ENCODE measurements at regions not wholly inside any gene's neighbourhood (a gene's known extent, or its start where the extent isn't known, plus 50 kb on each side); places are given as distances from the start of the nearest gene placed in this dataset.
"Not testable (repeated sequence)": the region's sequence is repeated elsewhere in the genome, so short reads cannot be mapped to it uniquely, and the experiment has no call there.

DNA sequence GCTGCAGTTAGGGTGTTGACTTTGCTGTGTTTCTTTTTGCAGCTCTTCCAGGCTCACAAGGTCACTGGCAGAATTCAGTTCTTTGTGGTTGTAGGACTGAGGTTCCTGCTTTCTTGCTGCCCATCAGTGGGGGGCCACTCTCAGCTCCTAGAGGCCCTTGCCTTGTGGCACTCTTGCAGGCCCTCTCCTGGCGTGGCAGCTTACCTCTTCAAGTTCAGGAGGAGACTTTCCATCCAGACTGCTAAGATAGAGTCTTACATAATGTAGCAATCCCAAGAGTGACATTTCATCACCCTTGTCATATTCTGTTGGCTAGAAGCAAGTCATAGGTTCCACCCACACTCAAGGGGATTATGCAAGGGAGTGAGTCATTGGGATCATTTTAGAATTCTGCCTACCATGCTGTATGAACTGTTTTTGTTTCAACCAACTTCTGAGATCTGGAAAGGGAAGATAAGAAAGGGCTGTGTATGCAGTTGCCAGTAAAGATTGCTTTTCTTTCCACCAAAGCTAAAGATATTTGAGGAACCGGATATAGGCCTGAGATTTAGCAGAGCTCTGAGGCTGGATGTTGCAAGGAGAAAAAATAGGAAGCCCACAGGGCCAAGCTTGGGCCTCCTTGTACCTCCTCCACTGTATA lies 91.7 kb downstream of the FAM72B start:
- TF ChIP-seq, protein P1, sequence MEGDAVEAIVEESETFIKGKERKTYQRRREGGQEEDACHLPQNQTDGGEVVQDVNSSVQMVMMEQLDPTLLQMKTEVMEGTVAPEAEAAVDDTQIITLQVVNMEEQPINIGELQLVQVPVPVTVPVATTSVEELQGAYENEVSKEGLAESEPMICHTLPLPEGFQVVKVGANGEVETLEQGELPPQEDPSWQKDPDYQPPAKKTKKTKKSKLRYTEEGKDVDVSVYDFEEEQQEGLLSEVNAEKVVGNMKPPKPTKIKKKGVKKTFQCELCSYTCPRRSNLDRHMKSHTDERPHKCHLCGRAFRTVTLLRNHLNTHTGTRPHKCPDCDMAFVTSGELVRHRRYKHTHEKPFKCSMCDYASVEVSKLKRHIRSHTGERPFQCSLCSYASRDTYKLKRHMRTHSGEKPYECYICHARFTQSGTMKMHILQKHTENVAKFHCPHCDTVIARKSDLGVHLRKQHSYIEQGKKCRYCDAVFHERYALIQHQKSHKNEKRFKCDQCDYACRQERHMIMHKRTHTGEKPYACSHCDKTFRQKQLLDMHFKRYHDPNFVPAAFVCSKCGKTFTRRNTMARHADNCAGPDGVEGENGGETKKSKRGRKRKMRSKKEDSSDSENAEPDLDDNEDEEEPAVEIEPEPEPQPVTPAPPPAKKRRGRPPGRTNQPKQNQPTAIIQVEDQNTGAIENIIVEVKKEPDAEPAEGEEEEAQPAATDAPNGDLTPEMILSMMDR (IDR thresholded peaks at IDR 0.05; ENCODE audit: insufficient read depth, low read length) = not testable (repeated sequence)
- TF ChIP-seq POLR2AphosphoS5 (IDR thresholded peaks at IDR 0.05; ENCODE audit: low read depth) (peak; percentile 25; the same call in 1 of the 2 replicates), SPI1 (IDR thresholded peaks at IDR 0.05; ENCODE audit: borderline replicate concordance, low read depth) (peak; percentile 67)
- TF ChIP-seq REST (IDR thresholded peaks at IDR 0.05; ENCODE audit: insufficient replicate concordance, low read depth); GABPA (IDR thresholded peaks at IDR 0.05; ENCODE audit: low read depth): not testable (repeated sequence)

Data from HL-60 (cell line).